ENCODE measurements at regions not wholly inside any gene's neighbourhood (a gene's known extent, or its start where the extent isn't known, plus 50 kb on each side); places are given as distances from the start of the nearest gene placed in this dataset.
"Not testable (repeated sequence)": the region's sequence is repeated elsewhere in the genome, so short reads cannot be mapped to it uniquely, and the experiment has no call there.

DNA sequence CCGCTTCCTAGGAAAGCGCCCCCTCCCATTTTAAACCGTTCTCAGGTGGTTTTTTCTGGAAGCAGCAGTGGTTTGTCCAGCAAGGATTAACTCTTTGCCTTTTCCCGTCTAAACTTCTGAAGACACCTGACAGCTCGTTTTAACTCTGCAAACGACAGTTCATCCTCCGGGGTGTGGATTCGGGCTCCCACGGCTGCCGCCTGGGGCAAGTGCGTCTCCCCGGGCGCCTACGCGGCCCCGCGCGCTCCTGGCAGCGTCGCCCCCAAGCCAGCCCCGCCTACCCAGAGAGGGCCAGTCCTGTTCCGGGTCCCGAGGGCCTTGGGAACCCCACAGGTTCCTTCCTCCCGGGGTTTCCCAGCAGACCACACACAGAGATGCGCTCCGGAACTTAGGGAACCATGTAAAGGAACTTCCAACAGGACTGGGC is 54.4 kb downstream of the PRR18 start:
- DNase-seq = no peak

DNA sequence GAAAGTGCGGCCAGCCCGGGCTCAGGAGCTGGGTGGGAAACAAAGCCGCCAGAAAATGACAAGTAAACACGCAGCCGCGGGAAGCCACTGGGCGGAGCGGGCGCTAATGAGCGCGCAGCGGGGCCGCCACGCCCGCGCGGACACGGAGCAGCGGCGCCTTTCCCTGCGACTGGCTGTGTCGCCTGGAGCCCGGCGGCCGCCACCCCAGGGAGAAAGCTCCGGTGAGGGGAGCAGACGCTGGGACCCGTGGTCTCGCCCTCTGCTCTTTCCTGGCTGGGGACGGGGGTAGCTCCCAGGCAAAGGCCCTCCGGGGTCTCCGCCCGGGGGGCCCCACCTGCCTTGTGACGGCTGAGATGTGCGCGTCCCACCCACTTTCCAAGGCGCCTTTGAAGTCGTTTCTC is 54.9 kb downstream of the PRR18 start:
- no peak for DNase-seq

DNA sequence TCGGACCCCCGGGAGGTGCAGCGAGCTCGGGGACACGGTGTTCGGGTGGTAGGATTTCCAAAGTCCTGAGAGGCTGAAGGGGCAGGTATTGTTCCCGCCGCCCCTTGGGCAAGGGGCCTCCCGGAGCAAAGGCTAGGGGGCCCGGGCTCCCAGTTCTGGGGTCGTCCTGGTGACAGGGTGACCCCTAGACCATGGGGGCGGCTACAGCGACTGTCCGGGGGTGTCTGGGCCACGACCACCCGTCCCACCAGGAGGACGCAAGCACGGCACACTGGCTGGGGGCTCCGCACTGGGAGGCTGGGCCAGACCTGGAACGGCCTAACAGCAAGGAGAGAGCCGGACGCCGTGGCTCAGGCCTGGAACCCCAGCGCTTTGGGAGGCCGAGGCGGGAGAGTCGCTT is 55.6 kb downstream of the PRR18 start:
- DNase-seq = no peak

DNA sequence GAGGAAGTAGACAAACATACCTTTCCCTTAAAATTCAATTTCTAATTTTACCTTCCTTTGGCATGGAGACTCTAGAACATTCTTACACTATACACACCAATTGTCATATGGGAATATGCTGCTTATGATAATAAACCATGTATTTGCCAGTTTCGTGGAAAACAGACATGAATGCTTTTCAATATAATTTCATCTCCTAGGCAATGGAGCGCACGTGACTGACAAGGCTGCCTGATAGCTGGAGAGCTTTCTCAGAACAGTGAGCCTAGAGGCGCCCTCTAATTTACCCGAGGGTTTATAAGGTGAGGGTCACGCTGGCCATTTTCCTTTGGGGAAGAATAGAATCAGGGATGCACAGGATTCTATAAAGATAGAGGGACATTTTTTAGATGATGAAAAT is 56.5 kb downstream of the PRR18 start:
- DNase-seq = no peak

DNA sequence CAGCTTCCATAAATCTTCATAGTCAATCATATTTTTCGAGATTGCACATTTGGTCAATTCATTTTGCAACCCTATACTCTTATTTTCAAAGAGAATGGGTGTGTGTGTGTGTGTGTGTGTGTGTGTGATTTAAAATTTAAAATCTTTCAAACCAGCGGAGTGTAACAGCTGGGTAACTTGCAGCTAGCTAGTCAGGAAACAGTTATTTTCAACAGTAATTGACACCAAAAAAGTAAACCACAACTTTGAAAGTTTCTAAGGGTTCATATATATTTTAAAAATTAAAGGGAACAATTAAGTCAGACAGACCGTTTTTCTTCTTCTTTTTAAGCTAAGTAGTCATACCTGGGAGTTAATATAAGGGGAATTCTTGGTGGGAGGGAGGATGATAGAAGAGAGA is 57.0 kb downstream of the PRR18 start:
- DNase-seq = no peak

DNA sequence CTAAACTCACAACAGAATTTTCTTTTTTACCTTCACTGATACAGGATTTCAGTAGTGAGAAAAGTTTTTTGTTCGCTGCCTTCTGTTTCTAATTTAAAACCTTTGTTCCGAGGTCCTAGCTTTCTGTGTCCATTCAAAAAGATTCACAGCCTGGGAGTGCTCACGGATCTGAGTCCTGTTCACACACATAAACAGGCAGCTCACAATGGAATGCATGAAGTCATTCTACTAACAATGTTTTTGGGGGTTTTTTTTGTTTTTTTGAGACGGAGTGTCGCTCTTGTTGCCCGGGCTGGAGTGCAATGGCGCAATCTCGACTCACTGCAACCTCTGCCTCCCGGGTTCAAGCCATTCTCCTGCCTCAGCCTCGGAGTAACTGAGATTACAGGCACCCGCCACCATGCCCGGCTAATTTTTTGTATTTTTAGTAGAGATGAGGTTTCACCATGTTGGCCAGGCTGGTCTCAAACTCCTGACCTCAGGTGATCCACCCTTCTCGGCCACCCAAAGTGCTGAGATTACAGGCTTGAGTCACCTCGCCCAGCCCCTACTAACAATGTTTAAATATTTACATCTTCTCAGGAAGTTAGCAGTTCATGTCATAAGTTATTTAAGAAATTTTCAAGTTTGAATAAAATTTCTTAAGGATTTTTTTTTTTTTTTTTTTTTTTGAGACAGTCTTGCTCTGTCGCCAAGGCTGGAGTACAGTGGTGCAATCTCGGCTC is 59.0 kb downstream of the PRR18 start:
- not testable (repeated sequence) for DNase-seq

DNA sequence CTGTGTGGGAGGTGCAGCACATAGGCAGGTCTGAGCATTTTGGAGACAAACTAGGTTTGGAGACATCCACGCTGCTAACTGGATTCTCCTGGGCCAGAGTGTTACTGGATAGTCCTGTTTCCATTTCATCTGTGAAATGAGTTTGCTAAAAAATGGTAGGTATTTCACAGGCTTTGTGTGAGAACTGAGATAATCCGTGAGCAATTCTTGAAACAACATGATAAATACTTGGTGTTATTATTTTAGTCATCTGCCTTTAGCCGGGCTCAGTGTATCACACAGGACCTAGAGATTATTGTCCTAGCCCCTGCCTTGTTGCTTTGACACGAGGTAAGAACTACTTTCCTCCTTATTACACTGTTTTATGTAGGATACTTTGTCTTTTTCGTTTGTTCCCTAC is 63.0 kb downstream of the PRR18 start:
- no peak for DNase-seq

DNA sequence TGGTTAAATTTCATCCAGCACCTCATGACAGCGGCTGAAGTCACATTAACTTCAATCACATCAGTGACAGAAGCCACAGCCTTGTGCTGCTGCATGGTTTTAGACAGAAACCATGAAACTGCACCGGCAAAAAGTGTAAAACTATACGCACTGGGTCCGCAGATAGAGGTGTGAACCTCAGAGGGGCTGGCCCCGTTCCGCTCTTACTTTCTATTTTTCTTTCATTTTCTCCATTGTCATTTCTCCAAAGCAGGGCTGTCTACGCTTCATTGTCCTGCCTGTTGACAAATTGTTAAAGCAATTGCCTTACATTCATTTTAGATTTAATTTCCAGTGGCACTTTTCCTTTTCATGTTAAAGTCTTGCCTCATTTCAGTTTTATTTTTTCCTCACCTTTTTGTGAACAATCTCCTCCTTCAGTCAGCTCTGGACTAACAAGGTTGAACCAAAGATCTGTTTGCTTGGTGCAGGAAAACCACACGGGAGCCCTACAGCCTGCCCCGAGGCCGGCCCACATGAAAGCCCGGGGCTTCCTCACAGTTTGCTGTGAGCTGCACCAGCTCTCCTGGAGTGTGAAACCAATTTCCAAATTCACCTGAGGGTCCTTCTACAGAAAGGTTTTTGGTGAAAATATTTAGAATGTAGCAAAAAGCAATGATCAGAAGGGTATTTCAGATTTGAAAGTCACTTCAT is 63.7 kb downstream of the PRR18 start:
- no peak for DNase-seq

DNA sequence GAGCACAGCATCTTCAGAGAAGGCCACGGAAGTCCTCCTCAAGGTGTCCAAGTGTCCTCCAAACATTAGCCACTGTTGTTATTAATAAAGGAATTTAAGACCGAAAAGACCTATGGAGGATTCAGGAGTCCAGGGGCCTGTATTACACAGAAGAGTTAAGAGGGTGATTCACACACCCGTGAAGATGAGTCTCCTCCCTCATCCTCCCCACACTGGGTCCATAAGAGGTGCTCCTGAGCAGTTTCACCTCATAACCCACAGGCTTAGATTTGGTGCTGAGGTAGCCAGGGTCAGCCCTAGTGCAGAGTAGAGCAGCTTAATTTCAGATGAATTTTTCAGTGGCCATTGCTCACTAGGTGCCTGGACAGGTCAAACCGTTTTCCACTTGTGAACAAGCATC is 65.3 kb downstream of the PRR18 start:
- no peak for DNase-seq

DNA sequence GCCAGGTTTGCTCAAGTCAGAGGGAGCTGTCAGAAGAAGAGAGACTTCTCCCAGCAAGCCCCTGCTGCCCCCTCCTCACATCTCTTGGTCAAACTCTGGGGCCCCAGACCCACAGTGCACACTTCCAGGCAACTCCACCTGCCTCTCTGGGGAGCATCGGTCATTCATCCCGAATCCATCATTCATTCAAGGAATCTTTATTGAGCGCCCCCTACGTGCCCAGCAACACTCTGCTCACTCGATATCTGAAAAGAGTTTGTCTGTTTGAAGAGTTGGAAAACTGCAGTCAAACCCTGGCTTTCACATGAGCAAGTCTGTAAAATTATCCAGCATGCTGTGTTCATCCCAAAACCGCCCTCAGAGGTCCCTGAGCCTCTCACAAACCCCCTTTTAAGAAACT is 66.2 kb downstream of the PRR18 start:
- no peak for DNase-seq

DNA sequence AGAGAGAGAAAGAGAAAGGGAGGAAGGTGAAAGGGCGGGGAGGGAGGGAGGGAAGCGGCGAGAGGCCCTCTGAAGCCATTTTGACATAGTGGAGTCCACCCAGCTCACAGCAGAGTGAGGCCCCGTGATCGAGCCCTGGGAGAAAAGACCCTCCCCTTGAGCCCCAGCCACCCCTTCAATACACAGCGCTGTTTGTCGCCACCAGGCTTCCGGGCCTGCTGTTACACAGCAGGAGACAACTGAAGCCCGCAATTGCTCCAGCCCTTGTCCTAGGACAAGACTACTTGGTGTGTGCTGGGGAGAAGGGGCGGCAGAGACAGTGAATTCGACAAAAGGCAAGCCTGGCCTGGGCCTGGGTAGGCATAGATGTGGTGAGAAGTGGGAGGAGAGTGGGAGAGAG is 67.3 kb downstream of the PRR18 start:
- DNase-seq = no peak

DNA sequence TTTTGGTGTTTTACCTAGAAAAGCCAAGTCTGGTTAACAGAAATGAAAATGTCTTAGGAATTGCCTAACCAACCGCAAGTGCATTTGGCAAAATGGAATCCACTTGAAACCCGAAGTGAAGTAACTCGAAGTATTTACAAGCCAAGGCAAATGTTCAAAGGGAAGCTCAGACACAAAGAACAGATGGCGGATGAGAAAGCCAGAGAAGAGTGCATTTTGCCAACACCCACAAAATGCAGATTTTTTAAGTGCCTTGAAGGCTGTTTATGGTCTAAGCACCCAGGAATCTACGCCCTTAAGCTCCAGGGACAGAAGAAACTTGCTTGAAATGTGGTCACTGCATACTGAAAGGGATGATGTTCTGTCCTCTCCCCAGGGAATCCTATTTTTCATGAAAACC is 70.0 kb upstream of the TBXT start:
- no peak for DNase-seq

DNA sequence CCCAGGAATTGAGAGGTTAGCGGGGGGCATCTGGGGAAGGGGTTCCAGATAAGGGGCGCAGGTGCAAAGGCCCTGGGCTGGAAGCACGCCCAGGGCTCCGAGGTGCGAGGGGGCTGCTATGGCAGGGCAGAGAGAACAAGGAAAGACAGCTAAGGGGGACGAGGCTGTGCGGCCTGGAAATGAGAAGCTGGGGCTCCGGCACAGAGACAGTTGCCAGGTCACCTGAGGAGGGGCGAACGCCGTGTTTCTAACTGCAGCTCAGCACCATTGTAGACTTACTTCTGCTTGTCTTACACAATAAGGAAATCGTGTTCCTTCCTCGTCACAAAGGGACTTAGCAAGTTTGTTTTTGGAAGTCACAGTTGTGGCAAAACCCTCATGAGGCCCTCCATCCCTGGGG is 68.9 kb upstream of the TBXT start:
- DNase-seq = no peak

DNA sequence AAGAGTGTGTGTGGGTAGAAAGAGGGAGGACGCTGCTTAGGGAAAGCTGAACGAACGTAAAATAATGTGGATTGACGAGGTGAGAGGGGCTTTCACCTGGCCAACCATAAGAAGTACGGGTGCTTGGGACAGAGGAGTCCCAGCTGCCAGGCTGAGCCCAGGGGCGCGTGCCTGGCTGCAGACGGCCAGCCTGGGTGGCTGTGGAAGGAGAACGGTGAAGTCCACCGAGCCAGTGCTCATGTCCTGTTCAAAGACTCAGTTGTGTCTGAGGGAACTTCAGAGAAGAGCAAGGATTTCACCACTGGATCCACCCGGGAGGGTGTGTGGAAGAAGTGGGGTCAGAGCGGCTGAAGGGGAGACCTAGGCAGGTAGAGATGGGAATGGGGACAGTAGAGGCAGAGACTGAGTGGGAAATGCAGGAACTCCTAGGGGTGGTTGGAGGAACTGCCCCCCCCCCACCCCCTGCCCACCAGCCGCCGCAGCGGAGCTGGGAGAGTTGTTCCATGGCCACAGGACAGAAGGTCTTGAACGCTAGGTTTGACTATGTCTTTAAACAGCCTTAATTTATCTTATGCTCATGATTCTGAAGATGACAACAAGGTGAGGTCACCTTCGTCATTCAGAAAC is 68.1 kb upstream of the TBXT start:
- DNase-seq = no peak

DNA sequence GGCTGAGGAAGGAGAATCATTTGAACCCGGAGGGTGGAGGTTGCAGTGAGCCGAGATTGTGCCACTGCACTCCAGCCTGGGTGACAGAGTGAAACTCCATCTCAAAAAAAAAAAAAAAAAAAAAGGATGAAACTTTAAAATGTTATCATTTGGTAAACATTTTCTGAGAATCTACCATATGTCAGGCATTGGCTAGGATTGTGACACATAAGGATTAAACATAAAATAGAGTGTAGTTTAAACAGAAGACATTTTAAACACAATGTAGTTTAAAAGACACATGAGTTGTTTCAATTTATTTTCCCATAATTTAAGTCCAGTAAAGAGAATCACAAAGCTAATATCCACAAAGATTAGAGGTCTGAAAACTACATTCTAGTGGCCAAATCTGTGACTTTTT is 63.5 kb upstream of the TBXT start:
- DNase-seq = not testable (repeated sequence)

DNA sequence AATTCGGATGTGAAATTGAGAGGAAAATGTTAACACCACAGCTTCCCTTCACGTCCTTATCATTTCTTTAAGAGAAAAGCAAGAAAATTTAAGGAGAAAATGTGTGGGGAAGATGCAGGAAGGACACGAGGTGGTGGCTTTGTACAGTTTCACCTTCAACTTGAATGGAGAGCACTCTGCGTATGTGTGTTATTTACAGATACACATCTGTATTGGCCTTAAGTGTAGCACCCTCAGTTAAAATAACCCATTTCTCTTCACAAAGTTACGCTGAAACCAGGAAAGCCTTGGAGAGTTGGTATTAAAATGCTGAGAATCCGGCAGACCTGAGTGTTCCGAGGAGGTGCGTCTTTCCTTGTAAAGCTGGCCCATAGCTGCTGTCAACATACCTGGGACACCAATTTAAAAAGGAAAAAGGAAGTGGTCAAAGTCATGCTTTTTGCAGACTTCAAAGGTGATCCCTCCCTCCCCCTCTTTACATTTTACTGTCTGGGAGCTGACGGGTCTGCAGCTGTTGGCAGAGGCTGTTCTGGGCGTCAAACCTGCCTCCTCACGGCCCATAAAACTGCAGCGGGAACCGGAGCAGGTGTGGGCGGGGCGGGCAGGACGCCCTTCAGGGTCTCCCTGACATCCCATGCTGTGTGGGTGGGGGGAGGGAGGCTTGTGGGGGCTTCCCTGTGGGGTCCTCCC is 61.3 kb upstream of the TBXT start:
- peak; percentile 52 for DNase-seq

DNA sequence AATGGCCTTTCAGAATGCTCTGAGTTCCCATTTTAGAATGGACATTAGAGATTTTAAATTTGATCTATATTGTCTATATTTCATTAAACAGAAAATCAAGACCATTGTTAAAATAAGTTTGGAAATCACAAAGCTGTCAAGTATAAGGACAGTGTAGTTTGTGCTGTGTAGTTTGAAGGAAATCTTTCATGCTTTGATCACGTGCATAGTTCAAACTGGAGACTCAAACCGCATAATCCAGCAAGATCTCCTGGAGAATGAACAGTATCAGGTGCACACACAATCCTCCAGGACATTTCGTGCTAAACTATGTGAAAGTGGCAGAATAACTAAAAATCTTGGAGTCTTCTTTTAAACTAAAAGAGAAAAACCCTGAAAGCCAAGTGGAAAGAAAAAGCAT is 60.8 kb upstream of the TBXT start:
- DNase-seq = no peak

DNA sequence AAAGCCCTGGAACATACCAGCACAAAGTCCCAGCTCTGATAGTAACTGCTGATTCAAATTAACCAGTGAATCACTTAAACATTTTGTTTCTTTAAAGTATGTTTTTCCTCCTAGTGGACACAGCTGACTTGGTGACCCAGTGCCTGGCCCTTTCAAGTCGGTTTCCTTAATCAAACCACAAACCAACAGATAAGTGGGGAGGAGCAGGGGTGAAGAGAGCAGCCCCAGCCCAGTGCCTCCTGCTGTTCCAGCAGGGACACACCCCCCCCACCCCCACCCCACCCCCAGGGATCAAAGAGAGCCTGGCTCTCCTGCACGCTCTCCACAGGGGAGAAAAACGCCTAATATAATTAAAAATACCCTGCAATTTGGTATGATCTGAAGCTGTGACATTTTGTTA is 55.4 kb upstream of the TBXT start:
- DNase-seq = no peak

DNA sequence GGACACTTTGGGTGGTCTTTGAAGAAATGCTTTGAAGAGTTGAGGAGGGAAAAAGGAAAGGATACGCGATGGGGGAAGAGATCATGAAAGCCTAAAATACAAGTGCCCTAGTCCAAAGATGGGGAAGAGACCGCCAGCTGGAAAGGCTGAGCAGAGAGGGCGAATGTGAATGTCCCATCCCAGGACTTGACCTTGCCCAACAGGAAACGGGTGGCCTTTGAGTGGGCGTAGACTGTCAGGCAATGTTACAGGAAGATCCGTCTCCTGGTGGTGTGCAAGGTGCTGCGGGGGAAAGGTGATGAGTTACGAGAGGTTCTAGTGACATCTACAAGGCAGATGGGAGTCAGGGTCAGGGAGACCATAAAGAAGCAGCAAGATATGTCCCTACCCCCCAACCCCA is 55.0 kb upstream of the TBXT start:
- DNase-seq = no peak

DNA sequence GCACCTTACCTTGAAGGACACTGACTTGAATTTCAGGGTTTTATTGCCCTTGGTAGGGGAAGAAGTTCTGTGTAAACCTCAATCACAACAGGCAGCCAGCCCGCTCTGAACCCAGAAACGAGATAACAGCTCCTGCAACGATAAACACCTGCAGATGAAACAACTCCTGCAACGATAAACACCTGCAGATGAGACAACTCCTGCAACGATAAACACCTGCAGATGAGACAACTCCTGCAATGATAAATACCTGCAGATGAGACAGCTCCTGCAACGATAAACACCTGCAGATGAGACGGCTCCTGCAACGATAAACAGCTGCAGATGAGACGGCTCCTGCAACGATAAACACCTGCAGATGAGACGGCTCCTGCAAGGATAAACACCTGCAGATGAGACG is 54.0 kb upstream of the TBXT start:
- DNase-seq = no peak

DNA sequence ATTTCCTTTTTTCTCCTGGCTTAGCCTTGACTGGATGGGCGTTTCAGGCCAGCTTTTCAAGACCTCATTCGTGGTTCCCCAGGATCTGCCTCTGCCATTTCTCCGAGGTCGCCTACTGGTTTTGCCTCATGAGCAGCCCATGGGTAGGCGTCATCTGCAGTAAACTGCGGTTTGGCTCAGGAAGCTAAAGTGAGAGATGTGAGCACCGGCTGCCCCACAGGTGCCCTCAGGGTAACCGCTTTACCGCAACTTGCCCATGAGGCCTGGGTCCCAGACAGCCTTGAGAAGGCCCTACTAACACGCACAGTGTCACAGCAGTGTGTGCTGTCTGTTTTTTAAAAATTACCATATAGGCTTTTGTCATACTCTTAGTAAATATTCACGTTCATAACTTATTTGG is 53.4 kb upstream of the TBXT start:
- no peak for DNase-seq
